ENCODE measurements at regions not wholly inside any gene's neighbourhood (a gene's known extent, or its start where the extent isn't known, plus 50 kb on each side); places are given as distances from the start of the nearest gene placed in this dataset.

GRCh38 chr7:36795451-36796021 lies 71.2 kb upstream of the AOAH start:
- peak overlapping the region; percentile 72 for H3K27ac ChIP-seq (ENCODE audit: extremely low read length, insufficient read depth, low read length)
- peaks cover 44% of the 10 kb centered on the region for H3K4me1 ChIP-seq (ENCODE audit: insufficient read depth, low read length)
- no peaks in the 10 kb centered on the region; a peak in 1 of 5 replicates for H3K27me3 ChIP-seq (ENCODE audit: control insufficient read depth in 1 of 2, insufficient read depth in 2 of 2, low read length in 2 of 2)
- no peak overlapping the region for H2AFZ ChIP-seq (ENCODE audit: low read length)
- no TSS peak for BruUV-seq (replicated peaks)
- no peaks in the 10 kb centered on the region for H3K9me3 ChIP-seq (ENCODE audit: low read length)
- CTCF ChIA-PET (ENCODE audit: low intra/inter-chr PET ratio, low total read pairs), result no interaction called here
- in situ Hi-C loops (cut with HindIII; ENCODE audit: extremely low pct_ligation_motif_present, low pct_unique_long_range_greater_than_20kb), result no loop called here
- peak overlapping the region in 1 of 3 experiments; percentile 30; a peak in 2 of 6 replicates for H3K4me3 ChIP-seq (replicated peaks in 1 of 3; ENCODE audit: insufficient read depth in 1 of 3, low read depth in 2 of 3, low read length in 3 of 3)
- POLR2A ChIA-PET, result interaction anchor here (1.3 to 1.7 kb wide), 2 partner anchors 34 to 172 kb away, joined by 3 to 4 read pairs; no protein-coding TSS in a partner anchor
- DNase-seq (ENCODE audit: low spot score), result peak; percentile 72
- no peaks in the 10 kb centered on the region for H3K79me2 ChIP-seq (ENCODE audit: insufficient read depth, low read length)
- peak overlapping the region; percentile 20; the same call in 1 of the 2 replicates for H3K9ac ChIP-seq (ENCODE audit: insufficient read depth, low read depth, low read length)
- H3K36me3 ChIP-seq (replicated peaks in 1 of 2; ENCODE audit: control insufficient read depth in 1 of 2, insufficient read depth in 2 of 2, low read length in 2 of 2), result no peaks in the 10 kb centered on the region
- no peaks in the 10 kb centered on the region for H4K20me1 ChIP-seq (ENCODE audit: insufficient read depth, low read length)
- peak; percentile 88 for ATAC-seq
- intact Hi-C loops (cut with micrococcal nuclease; ENCODE audit: unreplicated experiment), result loop anchor here (1.0 kb wide), 1 partner anchor 403 kb away; no protein-coding TSS in a partner anchor
- peak overlapping the region; percentile 66 for H3K4me2 ChIP-seq (ENCODE audit: low read depth, low read length)
- peak; percentile 99 for FAIRE-seq
- 2% methylated on average over 4 of the region's 4 CpGs for WGBS (ENCODE audit: low lambda C conversion rate)
- TF ChIP-seq MAX (IDR thresholded peaks at IDR 0.05) (0 out of 2 replicates have a peak, but pooled peaks have one; percentile 36), ZGPAT (CRISPR knock-in tag; IDR thresholded peaks at IDR 0.05) (peak; percentile 52; the same call in 1 of the 2 replicates), ARID5B (CRISPR knock-in tag; IDR thresholded peaks at IDR 0.05) (peak; percentile 74), SOX13 (IDR thresholded peaks at IDR 0.05) (peak; percentile 53; the same call in 1 of the 2 replicates), SOX13 (CRISPR knock-in tag; conservative IDR thresholded peaks at IDR 0.05 in 1 of 2, IDR thresholded peaks at IDR 0.05 in 1 of 2) (peak in 1 of 2 experiments; percentile 84; a peak in 2 of 4 replicates), HNF4G (IDR thresholded peaks at IDR 0.05; ENCODE audit: borderline replicate concordance, low read depth, low read length) (peak; percentile 95), HNF4G (CRISPR knock-in tag; IDR thresholded peaks at IDR 0.05; ENCODE audit: borderline replicate concordance, low read depth) (peak; percentile 53; the same call in 1 of the 2 replicates), HOXA3 (CRISPR knock-in tag; IDR thresholded peaks at IDR 0.05) (0 out of 2 replicates have a peak, but pooled peaks have one; percentile 18), SAP130 (CRISPR knock-in tag; IDR thresholded peaks at IDR 0.05; ENCODE audit: low read depth) (peak; percentile 59), HDAC1 (CRISPR knock-in tag; IDR thresholded peaks at IDR 0.05) (peak; percentile 59), HNF1A (IDR thresholded peaks at IDR 0.05; ENCODE audit: low read depth) (peak; percentile 93), HNF1A (CRISPR knock-in tag; IDR thresholded peaks at IDR 0.05; ENCODE audit: borderline replicate concordance) (peak; percentile 87; the same call in 1 of the 2 replicates), MED8 (CRISPR knock-in tag; IDR thresholded peaks at IDR 0.05; ENCODE audit: insufficient replicate concordance) (no peak), PITX1 (CRISPR knock-in tag; IDR thresholded peaks at IDR 0.05) (peak; percentile 72; the same call in 1 of the 2 replicates)

All from HepG2 (cell line).